ENCODE measurements at regions not wholly inside any gene's neighbourhood (a gene's known extent, or its start where the extent isn't known, plus 50 kb on each side); places are given as distances from the start of the nearest gene placed in this dataset.

DNA sequence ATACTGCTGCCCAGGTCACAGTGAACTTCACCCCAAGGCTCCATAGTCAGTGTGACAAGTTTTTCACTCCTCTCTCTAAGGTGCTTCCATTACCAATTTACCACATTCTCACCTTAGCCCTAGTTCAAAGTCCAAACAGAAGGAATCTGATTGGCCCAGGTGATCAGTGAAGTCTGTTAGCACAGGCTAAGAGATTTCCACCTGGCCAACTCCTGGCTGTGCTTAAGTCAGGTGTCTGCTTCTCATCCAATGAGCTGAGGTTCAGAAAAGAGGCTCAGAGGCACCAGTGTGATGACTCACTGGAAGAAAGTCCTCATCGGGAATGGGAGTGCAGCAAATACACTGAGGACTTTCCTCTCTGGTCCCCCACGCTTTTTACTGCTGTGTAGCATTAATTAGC is 164.4 kb upstream of the MGAT5 start (continued):
- TF ChIP-seq ZNF707 (CRISPR knock-in tag; conservative IDR thresholded peaks at IDR 0.05): no peak

- no TSS peak for BruUV-seq (replicated peaks)
- WGBS (ENCODE audit: insufficient coverage, low coverage, missing lambda C conversion rate): 8% methylated on average over 4 of the region's 4 CpGs
- no peak for DNase-seq (ENCODE audit: extremely low read depth in 1 of 4, low spot score in 3 of 4)
- Histone ChIP-seq H3K36me3 (ENCODE audit: control insufficient read depth, insufficient read depth, low read length) (no peaks in the 10 kb centered on the region), H4K20me1 (replicated peaks; ENCODE audit: control insufficient read depth, insufficient read depth, low read length) (no peaks in the 10 kb centered on the region), H2AFZ (ENCODE audit: low read depth, low read length) (no peak overlapping the region), H3K79me2 (ENCODE audit: control insufficient read depth, insufficient read depth, low read length) (no peaks in the 10 kb centered on the region), H3K4me1 (replicated peaks in 1 of 2; ENCODE audit: control insufficient read depth in 2 of 2, insufficient read depth in 2 of 2, low read length in 2 of 2) (no peaks in the 10 kb centered on the region), H3K27me3 (ENCODE audit: control insufficient read depth in 2 of 2, insufficient read depth in 2 of 2, low read length in 2 of 2) (peaks cover 0 to 2% of the 10 kb centered on the region in 2 experiments; a peak in 2 of 5 replicates), H3K9ac (ENCODE audit: insufficient read depth in 1 of 2, low read depth in 2 of 2, low read length in 2 of 2) (no peak overlapping the region), H3K4me2 (ENCODE audit: insufficient read depth, low read length) (no peak overlapping the region), H3K4me3 (no peak overlapping the region), H3K9me1 (ENCODE audit: control insufficient read depth, insufficient read depth, low read length) (no peaks in the 10 kb centered on the region), H3K9me3 (replicated peaks; ENCODE audit: control insufficient read depth, insufficient read depth, low read depth, low read length) (no peaks in the 10 kb centered on the region; the same call in 1 of the 2 replicates), H3K27ac (ENCODE audit: extremely low read depth, low read depth, low read length) (no peak overlapping the region)
- CTCF ChIA-PET (ENCODE audit: low intra/inter-chr PET ratio): no interaction called here
- no peak for FAIRE-seq
- POLR2A ChIA-PET: no interaction called here
- in situ Hi-C loops (cut with MboI) (no loop called here), intact Hi-C loops (cut with micrococcal nuclease) (no loop called here)
- TF ChIP-seq RBFOX2 (IDR thresholded peaks at IDR 0.05; ENCODE audit: low read depth, low read length) (no peak), MYBL2 (IDR thresholded peaks at IDR 0.05; ENCODE audit: low read depth) (no peak), MYBL2 (CRISPR knock-in tag; IDR thresholded peaks at IDR 0.05; ENCODE audit: borderline replicate concordance) (no peak), JUN (IDR thresholded peaks at IDR 0.05; ENCODE audit: borderline replicate concordance, low read depth, low read length) (no peak), JUN (CRISPR knock-in tag; IDR thresholded peaks at IDR 0.05; ENCODE audit: borderline replicate concordance) (no peak), ZFP30 (CRISPR knock-in tag; IDR thresholded peaks at IDR 0.05; ENCODE audit: borderline replicate concordance) (no peak), AFF1 (IDR thresholded peaks at IDR 0.05; ENCODE audit: low read depth in 1 of 2, partially characterized antibody in 2 of 2) (no peak), CEBPB (tag; IDR thresholded peaks at IDR 0.05) (no peak), ZNF561 (CRISPR knock-in tag; conservative IDR thresholded peaks at IDR 0.05) (no peak), ZKSCAN8 (CRISPR knock-in tag; IDR thresholded peaks at IDR 0.05) (no peak)
- TF ChIP-seq, protein P1, sequence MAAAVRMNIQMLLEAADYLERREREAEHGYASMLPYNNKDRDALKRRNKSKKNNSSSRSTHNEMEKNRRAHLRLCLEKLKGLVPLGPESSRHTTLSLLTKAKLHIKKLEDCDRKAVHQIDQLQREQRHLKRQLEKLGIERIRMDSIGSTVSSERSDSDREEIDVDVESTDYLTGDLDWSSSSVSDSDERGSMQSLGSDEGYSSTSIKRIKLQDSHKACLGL (CRISPR knock-in tag; IDR thresholded peaks at IDR 0.05; ENCODE audit: borderline replicate concordance, poor library complexity, severe bottlenecking): no peak
- no peak for ATAC-seq
These were observed 156.1 kb upstream of the MGAT5 start for GRCh38 chr2:134097740-134098139.
